WERI-Rb-1 (cell line): ENCODE measurements at regions not wholly inside any gene's neighbourhood (a gene's known extent, or its start where the extent isn't known, plus 50 kb on each side); places are given as distances from the start of the nearest gene placed in this dataset.

Source experiments
- DNase-seq: peaks from one replicate; pipeline ENCODE4 v3.0.0-alpha.2; 2020
- H3K27ac ChIP-seq: fragments of 250-450 bp; sonication (Bioruptor Pico); 2 replicates; pipeline ENCODE4 v1.5.1; 2020; ENCODE audit warnings: mild to moderate bottlenecking, moderate library complexity
- H3K27me3 ChIP-seq: fragments of 250-450 bp; sonication (Bioruptor Pico); 2 replicates; pipeline ENCODE4 v1.5.1; 2021; ENCODE audit warnings: mild to moderate bottlenecking, low read depth, moderate library complexity; ENCODE audit not compliant: insufficient read depth, severe bottlenecking
- H3K36me3 ChIP-seq: fragments of 250-450 bp; sonication (Bioruptor Pico); 2 replicates; pipeline ENCODE4 v1.5.1; 2020; ENCODE audit warnings: mild to moderate bottlenecking, moderate library complexity
- H3K4me3 ChIP-seq: 2 replicates; pipeline ENCODE4 v1.5.1; 2011; ENCODE audit warnings: low read depth, mild to moderate bottlenecking, control low read depth, low read length
- H3K9me3 ChIP-seq: fragments of 250-450 bp; sonication (Bioruptor Pico); 2 replicates; pipeline ENCODE4 v1.5.1; 2021; ENCODE audit warnings: mild to moderate bottlenecking, moderate library complexity; ENCODE audit not compliant: severe bottlenecking
- TF ChIP-seq, protein P1 (sequence below): IDR thresholded peaks from 2 replicates; pipeline ENCODE4 v1.5.1; 2011; ENCODE audit warnings: low read depth, mild to moderate bottlenecking, control low read depth, inconsistent platforms, low read length

DNA sequence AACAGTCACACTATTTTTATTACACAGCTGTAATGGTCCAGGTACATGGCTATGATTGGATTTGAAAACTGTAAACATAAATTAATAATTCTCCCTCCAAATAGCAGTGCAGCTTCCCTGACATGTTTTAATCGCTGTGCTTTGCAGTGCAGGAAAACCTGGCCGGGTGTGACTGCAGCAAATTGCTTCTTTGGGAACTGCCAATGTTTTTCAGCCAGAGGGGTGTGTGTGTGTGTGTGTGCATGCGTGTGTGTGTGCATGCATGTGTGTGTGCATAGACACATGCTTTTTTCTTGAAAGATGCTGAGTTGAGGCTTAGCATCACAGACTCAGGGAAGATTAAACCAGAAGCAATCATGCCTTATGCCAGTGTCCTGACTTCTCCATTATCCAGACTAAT, 231.2 kb downstream of the PRDM2 start:
- H3K27ac ChIP-seq: no peak overlapping the region
- peaks cover 60% of the 10 kb centered on the region for H3K27me3 ChIP-seq
- H3K36me3 ChIP-seq: no peaks in the 10 kb centered on the region
- TF ChIP-seq, protein P1, sequence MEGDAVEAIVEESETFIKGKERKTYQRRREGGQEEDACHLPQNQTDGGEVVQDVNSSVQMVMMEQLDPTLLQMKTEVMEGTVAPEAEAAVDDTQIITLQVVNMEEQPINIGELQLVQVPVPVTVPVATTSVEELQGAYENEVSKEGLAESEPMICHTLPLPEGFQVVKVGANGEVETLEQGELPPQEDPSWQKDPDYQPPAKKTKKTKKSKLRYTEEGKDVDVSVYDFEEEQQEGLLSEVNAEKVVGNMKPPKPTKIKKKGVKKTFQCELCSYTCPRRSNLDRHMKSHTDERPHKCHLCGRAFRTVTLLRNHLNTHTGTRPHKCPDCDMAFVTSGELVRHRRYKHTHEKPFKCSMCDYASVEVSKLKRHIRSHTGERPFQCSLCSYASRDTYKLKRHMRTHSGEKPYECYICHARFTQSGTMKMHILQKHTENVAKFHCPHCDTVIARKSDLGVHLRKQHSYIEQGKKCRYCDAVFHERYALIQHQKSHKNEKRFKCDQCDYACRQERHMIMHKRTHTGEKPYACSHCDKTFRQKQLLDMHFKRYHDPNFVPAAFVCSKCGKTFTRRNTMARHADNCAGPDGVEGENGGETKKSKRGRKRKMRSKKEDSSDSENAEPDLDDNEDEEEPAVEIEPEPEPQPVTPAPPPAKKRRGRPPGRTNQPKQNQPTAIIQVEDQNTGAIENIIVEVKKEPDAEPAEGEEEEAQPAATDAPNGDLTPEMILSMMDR: no peak
- no peak for DNase-seq
- no peaks in the 10 kb centered on the region for H3K9me3 ChIP-seq
- no peak overlapping the region for H3K4me3 ChIP-seq

DNA sequence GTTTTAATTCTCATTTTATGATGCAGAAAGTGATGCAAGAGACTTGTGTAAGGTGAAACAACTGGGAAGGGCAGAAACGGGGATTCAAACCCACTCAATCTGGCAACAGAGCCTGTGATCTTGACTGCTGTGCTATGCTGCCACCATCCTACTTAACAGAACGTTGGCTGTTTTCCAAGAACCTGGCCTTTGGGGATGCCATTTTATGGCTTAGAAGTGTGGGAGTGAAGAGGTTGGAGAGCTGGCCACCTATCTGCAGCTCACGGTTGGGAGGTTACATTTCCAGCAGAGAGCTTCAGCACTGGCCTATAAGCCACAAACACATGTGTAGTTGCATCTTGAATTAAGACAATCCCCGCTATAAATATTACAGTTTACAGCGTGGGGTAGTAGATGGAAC, 235.3 kb downstream of the PRDM2 start:
- H3K9me3 ChIP-seq: no peaks in the 10 kb centered on the region
- DNase-seq: no peak
- H3K27ac ChIP-seq: no peak overlapping the region
- H3K4me3 ChIP-seq: no peak overlapping the region
- TF ChIP-seq, protein P1: no peak
- H3K36me3 ChIP-seq: no peaks in the 10 kb centered on the region
- peaks cover 50% of the 10 kb centered on the region for H3K27me3 ChIP-seq

DNA sequence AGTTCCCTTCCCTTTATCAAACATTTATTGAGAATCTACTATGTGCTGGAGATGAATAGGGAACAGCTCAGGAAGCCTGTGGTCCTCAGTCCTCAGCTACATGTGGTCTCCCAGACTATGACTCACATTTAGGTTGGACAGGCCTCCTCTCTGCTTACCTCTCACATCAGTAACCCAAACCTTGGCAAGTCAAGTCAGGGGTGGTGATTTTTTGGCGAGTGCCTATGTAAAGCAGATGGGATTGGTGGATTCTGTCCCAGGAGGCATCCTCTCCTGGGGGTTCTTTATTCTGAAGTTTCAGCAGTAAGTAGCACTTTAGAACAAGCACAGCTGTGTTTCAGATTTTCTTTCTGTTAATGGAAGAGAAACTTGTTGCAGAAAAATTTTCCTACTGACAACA, 241.3 kb downstream of the PRDM2 start:
- H3K27ac ChIP-seq: no peak overlapping the region
- no peak overlapping the region for H3K4me3 ChIP-seq
- TF ChIP-seq, protein P1: no peak
- H3K9me3 ChIP-seq: peaks cover 8% of the 10 kb centered on the region
- H3K27me3 ChIP-seq: peaks cover 66% of the 10 kb centered on the region
- no peaks in the 10 kb centered on the region for H3K36me3 ChIP-seq
- no peak for DNase-seq

DNA sequence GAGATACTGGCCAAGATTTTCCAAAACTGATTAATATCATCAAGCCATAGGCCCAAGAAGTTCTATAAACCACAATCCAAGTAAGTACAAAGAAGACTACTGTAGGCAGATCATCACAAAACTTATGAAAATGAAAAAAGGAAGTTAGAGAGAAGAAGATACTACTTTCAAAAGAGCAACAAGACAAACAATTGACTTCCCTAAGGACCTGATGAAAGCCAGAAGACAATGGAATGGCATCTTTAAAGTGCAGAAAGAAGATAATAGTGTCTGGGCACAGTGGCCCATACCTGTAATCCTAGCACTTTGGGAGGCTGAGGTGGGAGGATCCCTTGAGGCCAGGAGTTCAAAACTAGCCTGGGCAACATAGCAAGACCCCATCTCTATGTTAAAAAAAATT, 243.1 kb downstream of the PRDM2 start:
- TF ChIP-seq, protein P1: no peak

DNA sequence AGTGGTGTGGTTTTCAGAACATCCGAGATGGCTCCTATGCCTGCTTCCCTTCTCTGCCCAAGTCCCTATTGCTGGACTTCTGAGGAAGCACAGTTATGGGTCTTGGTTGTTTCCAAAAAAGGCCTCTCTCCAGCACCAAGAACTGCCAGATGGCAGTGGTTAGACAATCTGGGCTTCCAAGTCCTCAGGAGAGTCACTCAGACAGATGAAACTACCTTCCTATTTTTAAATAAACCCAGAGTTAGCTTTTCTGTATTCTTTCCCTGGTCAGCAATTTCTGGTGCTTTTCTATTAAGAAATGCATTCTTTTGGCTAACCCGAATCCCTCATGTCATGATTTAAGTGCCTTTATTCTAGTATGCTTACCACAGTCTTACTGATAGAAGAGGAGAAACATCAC, 245.9 kb downstream of the PRDM2 start:
- TF ChIP-seq, protein P1: no peak
- Histone ChIP-seq H3K27me3 (peaks cover 92% of the 10 kb centered on the region), H3K27ac (no peak overlapping the region), H3K36me3 (no peaks in the 10 kb centered on the region), H3K4me3 (no peak overlapping the region), H3K9me3 (peaks cover 8% of the 10 kb centered on the region)
- DNase-seq: no peak

More for the DNA sequence above, 243.1 kb downstream of the PRDM2 start:
- H3K27ac ChIP-seq: no peak overlapping the region
- H3K9me3 ChIP-seq: peaks cover 8% of the 10 kb centered on the region
- H3K4me3 ChIP-seq: no peak overlapping the region
- no peaks in the 10 kb centered on the region for H3K36me3 ChIP-seq
- H3K27me3 ChIP-seq: peaks cover 72% of the 10 kb centered on the region
- DNase-seq: no peak

DNA sequence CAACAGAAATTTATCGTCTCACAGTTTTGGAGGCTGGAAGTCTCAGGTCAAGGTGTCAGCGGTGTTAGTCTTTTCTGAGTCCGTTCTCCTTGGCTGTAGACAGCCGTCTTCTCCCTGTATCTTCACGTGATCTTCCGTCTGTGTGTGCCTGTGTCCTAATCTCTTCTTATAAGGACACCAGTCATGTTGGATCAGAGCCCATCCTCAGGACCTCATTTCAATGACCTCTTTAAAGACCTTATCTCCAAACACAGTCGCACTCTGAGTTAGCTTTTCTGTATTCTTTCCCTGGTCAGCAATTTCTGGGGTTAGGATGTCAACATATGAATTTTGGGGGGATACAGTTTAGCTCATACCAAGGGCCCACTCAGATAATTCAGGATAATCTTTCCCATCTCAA, 247.7 kb downstream of the PRDM2 start:
- Histone ChIP-seq H3K36me3 (no peaks in the 10 kb centered on the region), H3K9me3 (peaks cover 5% of the 10 kb centered on the region), H3K27ac (no peak overlapping the region), H3K27me3 (peaks cover 86% of the 10 kb centered on the region), H3K4me3 (no peak overlapping the region)
- TF ChIP-seq, protein P1: no peak
- DNase-seq: no peak
